ENCODE measurements at regions not wholly inside any gene's neighbourhood (a gene's known extent, or its start where the extent isn't known, plus 50 kb on each side); places are given as distances from the start of the nearest gene placed in this dataset.

DNA sequence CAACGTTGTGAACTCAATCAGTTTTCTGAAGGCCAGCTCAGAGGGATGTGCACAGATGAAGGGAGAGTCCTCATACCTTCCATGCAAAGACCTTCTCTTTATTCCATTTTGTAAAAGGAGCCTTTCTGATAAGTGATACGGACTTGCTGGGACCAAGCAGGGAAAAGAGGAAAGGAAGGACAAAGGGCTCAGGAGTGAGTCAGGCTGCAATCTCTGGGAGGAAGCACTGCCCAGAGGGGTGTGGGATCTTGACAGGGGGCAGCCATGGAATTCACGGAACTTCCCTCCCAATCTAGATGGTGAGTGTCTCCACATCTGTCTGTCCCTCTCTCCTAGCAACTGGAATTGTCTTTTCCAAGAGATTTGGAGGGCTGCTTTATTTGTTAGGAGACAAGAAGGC is 281.4 kb upstream of the CELF4 start:
- TF ChIP-seq TAF1 (IDR thresholded peaks at IDR 0.05; ENCODE audit: borderline replicate concordance, insufficient read depth, low read length) (no peak), SIN3A (IDR thresholded peaks at IDR 0.05; ENCODE audit: borderline replicate concordance, insufficient read depth, low read length) (no peak), FOXP2 (optimal IDR thresholded peaks at IDR 0.05; ENCODE audit: borderline replicate concordance, extremely low read depth, extremely low read length, insufficient read depth) (no peak), POLR2AphosphoS5 (IDR thresholded peaks at IDR 0.05; ENCODE audit: low read depth, low read length) (no peak)
- TF ChIP-seq, protein P1, sequence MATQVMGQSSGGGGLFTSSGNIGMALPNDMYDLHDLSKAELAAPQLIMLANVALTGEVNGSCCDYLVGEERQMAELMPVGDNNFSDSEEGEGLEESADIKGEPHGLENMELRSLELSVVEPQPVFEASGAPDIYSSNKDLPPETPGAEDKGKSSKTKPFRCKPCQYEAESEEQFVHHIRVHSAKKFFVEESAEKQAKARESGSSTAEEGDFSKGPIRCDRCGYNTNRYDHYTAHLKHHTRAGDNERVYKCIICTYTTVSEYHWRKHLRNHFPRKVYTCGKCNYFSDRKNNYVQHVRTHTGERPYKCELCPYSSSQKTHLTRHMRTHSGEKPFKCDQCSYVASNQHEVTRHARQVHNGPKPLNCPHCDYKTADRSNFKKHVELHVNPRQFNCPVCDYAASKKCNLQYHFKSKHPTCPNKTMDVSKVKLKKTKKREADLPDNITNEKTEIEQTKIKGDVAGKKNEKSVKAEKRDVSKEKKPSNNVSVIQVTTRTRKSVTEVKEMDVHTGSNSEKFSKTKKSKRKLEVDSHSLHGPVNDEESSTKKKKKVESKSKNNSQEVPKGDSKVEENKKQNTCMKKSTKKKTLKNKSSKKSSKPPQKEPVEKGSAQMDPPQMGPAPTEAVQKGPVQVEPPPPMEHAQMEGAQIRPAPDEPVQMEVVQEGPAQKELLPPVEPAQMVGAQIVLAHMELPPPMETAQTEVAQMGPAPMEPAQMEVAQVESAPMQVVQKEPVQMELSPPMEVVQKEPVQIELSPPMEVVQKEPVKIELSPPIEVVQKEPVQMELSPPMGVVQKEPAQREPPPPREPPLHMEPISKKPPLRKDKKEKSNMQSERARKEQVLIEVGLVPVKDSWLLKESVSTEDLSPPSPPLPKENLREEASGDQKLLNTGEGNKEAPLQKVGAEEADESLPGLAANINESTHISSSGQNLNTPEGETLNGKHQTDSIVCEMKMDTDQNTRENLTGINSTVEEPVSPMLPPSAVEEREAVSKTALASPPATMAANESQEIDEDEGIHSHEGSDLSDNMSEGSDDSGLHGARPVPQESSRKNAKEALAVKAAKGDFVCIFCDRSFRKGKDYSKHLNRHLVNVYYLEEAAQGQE (IDR thresholded peaks at IDR 0.05; ENCODE audit: insufficient read depth in 1 of 2, low read depth in 2 of 2, low read length in 2 of 2) = no peak

DNA sequence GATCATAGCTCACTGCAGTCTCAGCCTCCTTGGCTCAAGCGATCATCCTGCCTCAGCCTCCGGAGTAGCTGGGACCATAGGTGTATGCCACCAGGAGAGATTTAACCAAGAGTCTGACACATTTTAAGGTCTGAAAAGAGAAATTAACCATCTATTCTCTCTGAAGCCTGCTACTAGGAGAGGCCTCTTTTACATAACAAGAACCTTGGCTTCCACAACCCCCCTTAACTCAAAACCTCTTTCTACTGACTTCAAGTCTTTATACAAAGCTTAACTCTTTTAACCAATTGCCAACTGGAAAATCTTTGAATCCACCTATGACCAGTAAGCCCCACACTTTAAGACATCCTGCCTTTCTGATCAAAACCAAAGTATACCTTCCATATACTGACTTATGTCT is 279.9 kb upstream of the CELF4 start:
- TF ChIP-seq POLR2AphosphoS5 (IDR thresholded peaks at IDR 0.05; ENCODE audit: low read depth, low read length) (no peak), FOXP2 (optimal IDR thresholded peaks at IDR 0.05; ENCODE audit: borderline replicate concordance, extremely low read depth, extremely low read length, insufficient read depth) (no peak), SIN3A (IDR thresholded peaks at IDR 0.05; ENCODE audit: borderline replicate concordance, insufficient read depth, low read length) (no peak), TAF1 (IDR thresholded peaks at IDR 0.05; ENCODE audit: borderline replicate concordance, insufficient read depth, low read length) (no peak)
- TF ChIP-seq, protein P1 (IDR thresholded peaks at IDR 0.05; ENCODE audit: insufficient read depth in 1 of 2, low read depth in 2 of 2, low read length in 2 of 2) = no peak

DNA sequence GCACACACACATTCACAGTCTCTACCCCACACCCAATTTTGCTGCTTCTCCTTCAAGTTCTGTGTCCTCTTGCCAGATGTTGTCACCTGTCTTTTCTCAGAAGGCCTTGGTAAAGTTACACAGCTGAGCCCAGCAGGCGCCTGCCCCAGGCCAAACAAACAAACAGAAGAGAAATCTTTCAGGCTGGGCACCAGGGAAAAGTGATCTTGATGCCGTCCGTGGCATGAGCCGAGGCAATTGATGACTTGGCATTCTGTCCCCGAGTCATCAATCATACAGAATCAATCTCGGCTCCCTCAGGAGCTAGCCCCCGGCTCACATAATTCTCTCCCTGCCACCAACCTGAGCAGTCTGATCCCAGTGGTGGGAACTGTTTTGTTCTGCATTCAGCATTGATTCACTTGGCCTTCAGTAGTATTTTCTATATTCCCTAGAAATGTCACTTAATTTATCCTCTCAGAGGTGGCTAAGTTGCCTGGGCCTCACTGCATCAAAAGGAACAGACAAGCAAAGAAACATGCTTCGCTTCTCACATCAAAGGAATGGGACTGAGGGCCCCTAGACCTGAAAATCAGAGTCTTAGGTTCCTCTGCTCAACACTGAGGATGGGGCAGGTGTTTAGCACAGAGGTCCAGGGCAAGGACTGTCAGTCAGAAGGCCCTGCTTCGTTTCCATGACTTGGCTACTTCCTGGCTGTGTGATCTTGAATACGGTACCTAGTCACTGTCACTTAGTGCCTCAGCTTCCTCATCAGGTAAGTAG is 278.8 kb upstream of the CELF4 start:
- no peak for TF ChIP-seq FOXP2 (optimal IDR thresholded peaks at IDR 0.05; ENCODE audit: borderline replicate concordance, extremely low read depth, extremely low read length, insufficient read depth)
- no peak for TF ChIP-seq SIN3A (IDR thresholded peaks at IDR 0.05; ENCODE audit: borderline replicate concordance, insufficient read depth, low read length)
- TF ChIP-seq TAF1 (IDR thresholded peaks at IDR 0.05; ENCODE audit: borderline replicate concordance, insufficient read depth, low read length) = no peak
- TF ChIP-seq POLR2AphosphoS5 (IDR thresholded peaks at IDR 0.05; ENCODE audit: low read depth, low read length) = no peak
- TF ChIP-seq, protein P1 (IDR thresholded peaks at IDR 0.05; ENCODE audit: insufficient read depth in 1 of 2, low read depth in 2 of 2, low read length in 2 of 2) = no peak

DNA sequence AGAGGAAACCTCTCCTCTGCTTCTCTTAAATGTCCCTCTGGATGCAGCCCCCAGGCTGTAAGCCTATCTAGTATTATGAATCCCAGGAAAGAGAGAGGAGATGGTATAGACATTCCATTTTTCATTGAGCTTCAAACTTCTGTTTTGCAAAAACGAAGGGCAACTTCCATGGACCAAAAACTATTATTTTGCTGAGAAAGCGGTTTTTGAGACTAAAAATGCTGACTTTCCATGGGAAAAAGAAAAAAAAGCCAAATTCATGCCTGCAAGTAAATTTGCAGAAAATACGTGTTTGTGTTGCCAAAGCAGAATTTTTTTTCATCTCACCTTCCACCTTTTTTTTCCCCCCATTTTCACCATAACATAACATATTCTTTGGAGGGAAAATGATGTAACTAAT is 272.5 kb upstream of the CELF4 start:
- no peak for TF ChIP-seq SIN3A (IDR thresholded peaks at IDR 0.05; ENCODE audit: borderline replicate concordance, insufficient read depth, low read length)
- TF ChIP-seq POLR2AphosphoS5 (IDR thresholded peaks at IDR 0.05; ENCODE audit: low read depth, low read length) = no peak
- TF ChIP-seq TAF1 (IDR thresholded peaks at IDR 0.05; ENCODE audit: borderline replicate concordance, insufficient read depth, low read length) = no peak
- TF ChIP-seq FOXP2 (optimal IDR thresholded peaks at IDR 0.05; ENCODE audit: borderline replicate concordance, extremely low read depth, extremely low read length, insufficient read depth) = no peak
- TF ChIP-seq, protein P1 (IDR thresholded peaks at IDR 0.05; ENCODE audit: insufficient read depth in 1 of 2, low read depth in 2 of 2, low read length in 2 of 2) = no peak

All from PFSK-1 (cell line).